HEK293 (cell line): ENCODE measurements at regions not wholly inside any gene's neighbourhood (a gene's known extent, or its start where the extent isn't known, plus 50 kb on each side); places are given as distances from the start of the nearest gene placed in this dataset.

ENCODE experiments used
- CTCF ChIP-seq: fragments of 450-650 bp; formaldehyde crosslinking; IDR thresholded peaks from 2 replicates; pipeline ENCODE4 v1.5.1; 2016; ENCODE audit warnings: missing biosample characterization, missing genetic modification characterization
- ELK4 ChIP-seq: IDR thresholded peaks from 2 replicates; pipeline ENCODE4 v1.6.1; 2011; ENCODE audit warnings: mild to moderate bottlenecking, low read depth, low read length, borderline replicate concordance
- GLIS2 ChIP-seq: fragments of 450-650 bp; formaldehyde crosslinking; IDR thresholded peaks from 2 replicates; pipeline ENCODE4 v1.5.1; 2016; ENCODE audit warnings: missing biosample characterization, missing genetic modification characterization
- PBX3 ChIP-seq: sonication (generic); formaldehyde crosslinking; IDR thresholded peaks from 2 replicates; pipeline ENCODE4 v1.8.1; 2022; ENCODE audit warnings: mild to moderate bottlenecking, moderate library complexity, missing genetic modification reagents
- YY1 ChIP-seq: fragments of 450-650 bp; formaldehyde crosslinking; IDR thresholded peaks from 2 replicates; pipeline ENCODE4 v1.5.1; 2018; ENCODE audit warnings: missing biosample characterization, missing genetic modification characterization
- ZNF211 ChIP-seq: fragments of 450-650 bp; formaldehyde crosslinking; IDR thresholded peaks from 2 replicates; pipeline ENCODE4 v1.5.1; 2016; ENCODE audit warnings: low read depth, missing biosample characterization, missing genetic modification characterization
- ZNF23 ChIP-seq: fragments of 450-650 bp; formaldehyde crosslinking; IDR thresholded peaks from 2 replicates; pipeline ENCODE4 v1.5.1; 2016; ENCODE audit warnings: missing biosample characterization, missing genetic modification characterization, borderline replicate concordance
- ZNF274 ChIP-seq, 2 experiments: fragments of 200-500 bp in 1 of 2; fragments of 450-650 bp in 1 of 2; sonication (Bioruptor generic) in 1 of 2; formaldehyde crosslinking in 1 of 2; IDR thresholded peaks; 2 replicates each; pipeline versions ENCODE4 v1.5.1 to v1.6.1; 2014 to 2016; ENCODE audit warnings: borderline replicate concordance in 1 of 2, inconsistent platforms in 1 of 2, low read length in 1 of 2, missing biosample characterization in 1 of 2, missing genetic modification characterization in 1 of 2
- ZNF280D ChIP-seq: fragments of 450-650 bp; formaldehyde crosslinking; IDR thresholded peaks from 2 replicates; pipeline ENCODE4 v1.5.1; 2016; ENCODE audit warnings: missing biosample characterization, missing genetic modification characterization
- ZNF549 ChIP-seq: fragments of 450-650 bp; IDR thresholded peaks from 2 replicates; pipeline ENCODE4 v1.5.1; 2018; ENCODE audit warnings: missing biosample characterization, missing genetic modification characterization, mild to moderate bottlenecking, inconsistent platforms, moderate library complexity
- ZNF624 ChIP-seq: fragments of 450-650 bp; formaldehyde crosslinking; IDR thresholded peaks from 2 replicates; pipeline ENCODE4 v1.5.1; 2017; ENCODE audit warnings: missing biosample characterization, missing genetic modification characterization
- ZNF629 ChIP-seq: fragments of 450-650 bp; formaldehyde crosslinking; IDR thresholded peaks from 2 replicates; pipeline ENCODE4 v1.5.1; 2017; ENCODE audit warnings: missing biosample characterization, missing genetic modification characterization
- ZSCAN4 ChIP-seq: fragments of 450-650 bp; formaldehyde crosslinking; IDR thresholded peaks from 2 replicates; pipeline ENCODE4 v1.5.1; 2017; ENCODE audit warnings: missing biosample characterization, missing genetic modification characterization
- ZXDB ChIP-seq: fragments of 450-650 bp; formaldehyde crosslinking; IDR thresholded peaks from 2 replicates; pipeline ENCODE4 v1.5.1; 2016; ENCODE audit warnings: missing biosample characterization, missing genetic modification characterization

- TF ChIP-seq CTCF (tag by site-specific recombination) (no peak), YY1 (no peak), ELK4 (no peak), ZSCAN4 (tag by site-specific recombination) (no peak), ZNF549 (tag by site-specific recombination) (no peak), ZXDB (tag by site-specific recombination) (no peak), ZNF211 (tag by site-specific recombination) (no peak), ZNF23 (tag by site-specific recombination) (no peak), ZNF624 (tag by site-specific recombination) (no peak), ZNF629 (tag by site-specific recombination) (no peak), ZNF274 (IDR thresholded peaks at IDR 0.05; ENCODE audit: low read length) (no peak), ZNF274 (tag by site-specific recombination; IDR thresholded peaks at IDR 0.05; ENCODE audit: borderline replicate concordance) (no peak), ZNF280D (no peak), PBX3 (CRISPR knock-in tag) (no peak), GLIS2 (tag by site-specific recombination) (no peak)
Measured at GRCh38 chr9:115212125-115212605, 94.2 kb upstream of the TNC start.
